Stimulated activated naive CD8-positive, alpha-beta T cell treated with anti-CD3 and anti-CD28 coated beads, Interleukin-15, amount 100 ng/mL, for 72 hours (primary cell): ENCODE measurements at regions not wholly inside any gene's neighbourhood (a gene's known extent, or its start where the extent isn't known, plus 50 kb on each side); places are given as distances from the start of the nearest gene placed in this dataset.

Experiments
- ATAC-seq: fragments of 150-1000 bp; cut with Tn5 transposase; 2 replicates; pipeline ENCODE4 v1.10.0; 2021; ENCODE audit warnings: mild to moderate bottlenecking, moderate library complexity
- DNase-seq, 2 donors: peaks; one replicate each; pipeline ENCODE4 v3.0.0; 2021 to 2022
- H3K27ac Mint-ChIP-seq, 2 donors: one replicate each; pipeline ENCODE4 v1.8.0; 2022; ENCODE audit warnings: mild to moderate bottlenecking in 2 of 2, mixed read lengths in 2 of 2, moderate library complexity in 2 of 2
- H3K27me3 Mint-ChIP-seq: one replicate; pipeline ENCODE4 v1.8.0; 2022; ENCODE audit warnings: mixed read lengths
- H3K4me1 Mint-ChIP-seq: one replicate; pipeline ENCODE4 v1.8.0; 2022; ENCODE audit warnings: mild to moderate bottlenecking, mixed read lengths
- H3K4me3 Mint-ChIP-seq, 2 donors: one replicate each; pipeline ENCODE4 v1.8.0; 2022; ENCODE audit warnings: mild to moderate bottlenecking in 2 of 2, mixed read lengths in 2 of 2, moderate library complexity in 1 of 2
- H3K9me3 Mint-ChIP-seq, 2 donors: one replicate each; pipeline ENCODE4 v1.8.0; 2022; ENCODE audit warnings: mixed read lengths in 2 of 2

- no peak overlapping the region for H3K27ac Mint-ChIP-seq
- peaks cover 4% of the 10 kb centered on the region for H3K4me1 Mint-ChIP-seq
- ATAC-seq (no peak), DNase-seq (no peak)
- H3K27me3 Mint-ChIP-seq = peaks cover 28% of the 10 kb centered on the region
- no peak overlapping the region for H3K4me3 Mint-ChIP-seq
- H3K9me3 Mint-ChIP-seq = no peaks in the 10 kb centered on the region
Measured at GRCh38 chr6:40954446-40955177, 84.4 kb downstream of the UNC5CL start.

GRCh38 chr6:40953486-40953885 is 85.5 kb downstream of the UNC5CL start:
- no peaks in the 10 kb centered on the region for H3K9me3 Mint-ChIP-seq
- ATAC-seq (no peak), DNase-seq (no peak)
- no peaks in the 10 kb centered on the region for H3K4me1 Mint-ChIP-seq
- H3K27ac Mint-ChIP-seq = no peak overlapping the region
- H3K27me3 Mint-ChIP-seq = peaks cover 32% of the 10 kb centered on the region
- no peak overlapping the region for H3K4me3 Mint-ChIP-seq

GRCh38 chr6:40950986-40951698 is 87.9 kb downstream of the UNC5CL start:
- no peaks in the 10 kb centered on the region for H3K9me3 Mint-ChIP-seq
- H3K27me3 Mint-ChIP-seq = peaks cover 32% of the 10 kb centered on the region
- H3K4me1 Mint-ChIP-seq = no peaks in the 10 kb centered on the region
- H3K4me3 Mint-ChIP-seq = no peak overlapping the region
- H3K27ac Mint-ChIP-seq = no peak overlapping the region
- no peak for ATAC-seq
- no peak for DNase-seq

- H3K27me3 Mint-ChIP-seq = peaks cover 21% of the 10 kb centered on the region
- H3K27ac Mint-ChIP-seq = no peak overlapping the region
- no peaks in the 10 kb centered on the region for H3K4me1 Mint-ChIP-seq
- ATAC-seq (no peak), DNase-seq (no peak)
- no peak overlapping the region for H3K4me3 Mint-ChIP-seq
- H3K9me3 Mint-ChIP-seq = no peaks in the 10 kb centered on the region
Measured at GRCh38 chr6:40948570-40948969, 90.5 kb downstream of the UNC5CL start.

GRCh38 chr6:40947876-40948526 is 91.0 kb downstream of the UNC5CL start:
- Mint-ChIP-seq H3K4me3 (no peak overlapping the region), H3K4me1 (no peaks in the 10 kb centered on the region), H3K9me3 (no peaks in the 10 kb centered on the region), H3K27ac (no peak overlapping the region), H3K27me3 (peaks cover 21% of the 10 kb centered on the region)
- no peak for DNase-seq
- ATAC-seq = peak; percentile 39

- DNase-seq = no peak
- H3K4me1 Mint-ChIP-seq = no peaks in the 10 kb centered on the region
- H3K9me3 Mint-ChIP-seq = no peaks in the 10 kb centered on the region
- H3K4me3 Mint-ChIP-seq = no peak overlapping the region
- peaks cover 21% of the 10 kb centered on the region for H3K27me3 Mint-ChIP-seq
- ATAC-seq = no peak
- peak overlapping the region; percentile 16 to 23 for H3K27ac Mint-ChIP-seq
Measured at GRCh38 chr6:40946738-40947301, 92.2 kb downstream of the UNC5CL start.

- no peak for DNase-seq
- no peak for ATAC-seq
- H3K4me3 Mint-ChIP-seq = no peak overlapping the region
Measured at GRCh38 chr6:40937491-40937890, 101.5 kb downstream of the UNC5CL start.

GRCh38 chr6:40936818-40937251 is 102.2 kb downstream of the UNC5CL start:
- H3K27ac Mint-ChIP-seq = peak overlapping the region in 1 of 2 donors; percentile 3
- no peak overlapping the region for H3K4me3 Mint-ChIP-seq
- H3K27me3 Mint-ChIP-seq = peaks cover 14% of the 10 kb centered on the region
- H3K9me3 Mint-ChIP-seq = no peaks in the 10 kb centered on the region
- DNase-seq (no peak), ATAC-seq (no peak)
- H3K4me1 Mint-ChIP-seq = no peaks in the 10 kb centered on the region

More at GRCh38 chr6:40937491-40937890, 101.5 kb downstream of the UNC5CL start:
- H3K9me3 Mint-ChIP-seq = no peaks in the 10 kb centered on the region
- no peaks in the 10 kb centered on the region for H3K4me1 Mint-ChIP-seq
- peaks cover 14% of the 10 kb centered on the region for H3K27me3 Mint-ChIP-seq
- no peak overlapping the region for H3K27ac Mint-ChIP-seq

- DNase-seq = no peak
- Mint-ChIP-seq H3K4me3 (no peak overlapping the region), H3K4me1 (no peaks in the 10 kb centered on the region), H3K27me3 (peaks cover 14% of the 10 kb centered on the region), H3K9me3 (no peaks in the 10 kb centered on the region), H3K27ac (no peak overlapping the region)
- ATAC-seq = no peak
Measured at GRCh38 chr6:40933864-40934263, 105.2 kb downstream of the UNC5CL start.

GRCh38 chr6:40932953-40933352 is 106.1 kb downstream of the UNC5CL start:
- Mint-ChIP-seq H3K4me1 (no peaks in the 10 kb centered on the region), H3K4me3 (no peak overlapping the region), H3K27ac (no peak overlapping the region)

GRCh38 chr6:40932366-40932765 is 106.7 kb downstream of the UNC5CL start:
- no peaks in the 10 kb centered on the region for H3K4me1 Mint-ChIP-seq
- H3K27ac Mint-ChIP-seq = no peak overlapping the region
- no peak for ATAC-seq
- H3K9me3 Mint-ChIP-seq = no peaks in the 10 kb centered on the region
- H3K4me3 Mint-ChIP-seq = no peak overlapping the region
- peaks cover 16% of the 10 kb centered on the region for H3K27me3 Mint-ChIP-seq
- DNase-seq = no peak

More at GRCh38 chr6:40932953-40933352, 106.1 kb downstream of the UNC5CL start:
- DNase-seq (no peak), ATAC-seq (no peak)
- Mint-ChIP-seq H3K9me3 (no peaks in the 10 kb centered on the region), H3K27me3 (peaks cover 14% of the 10 kb centered on the region)

GRCh38 chr6:40931931-40932330 is 107.1 kb downstream of the UNC5CL start:
- no peak overlapping the region for H3K4me3 Mint-ChIP-seq
- H3K27me3 Mint-ChIP-seq = peaks cover 21% of the 10 kb centered on the region
- no peak for ATAC-seq
- no peaks in the 10 kb centered on the region for H3K4me1 Mint-ChIP-seq
- H3K27ac Mint-ChIP-seq = no peak overlapping the region
- no peaks in the 10 kb centered on the region for H3K9me3 Mint-ChIP-seq
- no peak for DNase-seq

GRCh38 chr6:40930555-40930954 is 108.5 kb downstream of the UNC5CL start:
- ATAC-seq = no peak
- Mint-ChIP-seq H3K4me3 (no peak overlapping the region), H3K27ac (no peak overlapping the region), H3K9me3 (no peaks in the 10 kb centered on the region), H3K27me3 (peaks cover 32% of the 10 kb centered on the region), H3K4me1 (no peaks in the 10 kb centered on the region)
- no peak for DNase-seq

- DNase-seq (no peak), ATAC-seq (no peak)
- H3K4me1 Mint-ChIP-seq = no peaks in the 10 kb centered on the region
- H3K27me3 Mint-ChIP-seq = peaks cover 33% of the 10 kb centered on the region
- no peak overlapping the region for H3K4me3 Mint-ChIP-seq
- no peak overlapping the region for H3K27ac Mint-ChIP-seq
- H3K9me3 Mint-ChIP-seq = no peaks in the 10 kb centered on the region
Measured at GRCh38 chr6:40930045-40930444, 109.0 kb downstream of the UNC5CL start.

- Mint-ChIP-seq H3K9me3 (no peaks in the 10 kb centered on the region), H3K27ac (no peak overlapping the region), H3K27me3 (peaks cover 34% of the 10 kb centered on the region), H3K4me3 (no peak overlapping the region), H3K4me1 (no peaks in the 10 kb centered on the region)
- DNase-seq (no peak), ATAC-seq (no peak)
Measured at GRCh38 chr6:40929176-40929575, 109.8 kb downstream of the UNC5CL start.

GRCh38 chr6:40928763-40929162 is 110.3 kb downstream of the UNC5CL start:
- peaks cover 33% of the 10 kb centered on the region for H3K27me3 Mint-ChIP-seq
- no peak overlapping the region for H3K4me3 Mint-ChIP-seq
- H3K4me1 Mint-ChIP-seq = no peaks in the 10 kb centered on the region
- DNase-seq = no peak
- H3K27ac Mint-ChIP-seq = no peak overlapping the region
- no peaks in the 10 kb centered on the region for H3K9me3 Mint-ChIP-seq
- no peak for ATAC-seq
